Natural killer cell (primary cell): ENCODE measurements at regions not wholly inside any gene's neighbourhood (a gene's known extent, or its start where the extent isn't known, plus 50 kb on each side); places are given as distances from the start of the nearest gene placed in this dataset.

Experiments used
- ATAC-seq, 3 donors: fragments of 150-1000 bp in 2 of 3; fragments of 200-7000 bp in 1 of 3; cut with Tn5 transposase; 1 replicate in 1 of 3; 2 replicates in 2 of 3; pipeline ENCODE4 v1.10.0; 2021; ENCODE audit warnings: mild to moderate bottlenecking in 2 of 3, moderate library complexity in 2 of 3
- DNase-seq, 2 donors: peaks; one replicate each; pipeline versions ENCODE4 v3.0.0 to v3.0.0-alpha.2; 2013 to 2021; ENCODE audit warnings: mixed read lengths in 1 of 2
- H3K27ac ChIP-seq: one replicate; pipeline ENCODE4 v1.5.1; 2013; ENCODE audit warnings: mild to moderate bottlenecking, low read length
- H3K27me3 ChIP-seq: one replicate; pipeline ENCODE4 v1.6.1; 2013; ENCODE audit warnings: low read length; ENCODE audit not compliant: control insufficient read depth, insufficient read depth
- H3K36me3 ChIP-seq: one replicate; pipeline ENCODE4 v1.6.1; 2013; ENCODE audit warnings: low read length; ENCODE audit not compliant: control insufficient read depth, insufficient read depth
- H3K4me1 ChIP-seq: one replicate; pipeline ENCODE4 v1.6.1; 2013; ENCODE audit warnings: low read length; ENCODE audit not compliant: control insufficient read depth, insufficient read depth
- H3K4me3 ChIP-seq: one replicate; pipeline ENCODE4 v1.5.1; 2013; ENCODE audit warnings: low read length
- H3K9me3 ChIP-seq: one replicate; pipeline ENCODE4 v1.6.1; 2013; ENCODE audit warnings: low read length; ENCODE audit not compliant: control insufficient read depth, insufficient read depth
- H3K27ac Mint-ChIP-seq, 2 donors: one replicate each; pipeline ENCODE4 v1.8.0; 2022; ENCODE audit warnings: mild to moderate bottlenecking in 2 of 2, mixed read lengths in 2 of 2, moderate library complexity in 1 of 2
- H3K27me3 Mint-ChIP-seq, 2 donors: one replicate each; pipeline ENCODE4 v1.8.0; 2022; ENCODE audit warnings: low read depth in 2 of 2, mixed read lengths in 2 of 2
- H3K36me3 Mint-ChIP-seq: one replicate; pipeline ENCODE4 v1.8.0; 2022; ENCODE audit warnings: mixed read lengths
- H3K4me1 Mint-ChIP-seq, 2 donors: one replicate each; pipeline ENCODE4 v1.8.0; 2022; ENCODE audit warnings: mixed read lengths in 2 of 2
- H3K4me3 Mint-ChIP-seq: one replicate; pipeline ENCODE4 v1.8.0; 2022; ENCODE audit warnings: mild to moderate bottlenecking, moderate library complexity, mixed read lengths
- H3K9me3 Mint-ChIP-seq, 2 donors: one replicate each; pipeline ENCODE4 v1.8.0; 2022; ENCODE audit warnings: mixed read lengths in 2 of 2
- CTCF ChIP-seq: fragments of 200-600 bp; IDR thresholded peaks from one replicate; pipeline ENCODE4 v1.8.0; 2022; ENCODE audit warnings: antibody characterized with exemption
- WGBS: methylation state at CpG from one replicate; pipeline ENCODE4 v1.1.7; 2013; ENCODE audit warnings: missing lambda C conversion rate; ENCODE audit not compliant: insufficient coverage; 5-methylcytosine and 5-hydroxymethylcytosine counted together
- intact Hi-C: fragments of 100-400 bp; cut with micrococcal nuclease; formaldehyde crosslinking; loops from one replicate; pipeline ENCODE4 v1.14.2; 2022

DNA sequence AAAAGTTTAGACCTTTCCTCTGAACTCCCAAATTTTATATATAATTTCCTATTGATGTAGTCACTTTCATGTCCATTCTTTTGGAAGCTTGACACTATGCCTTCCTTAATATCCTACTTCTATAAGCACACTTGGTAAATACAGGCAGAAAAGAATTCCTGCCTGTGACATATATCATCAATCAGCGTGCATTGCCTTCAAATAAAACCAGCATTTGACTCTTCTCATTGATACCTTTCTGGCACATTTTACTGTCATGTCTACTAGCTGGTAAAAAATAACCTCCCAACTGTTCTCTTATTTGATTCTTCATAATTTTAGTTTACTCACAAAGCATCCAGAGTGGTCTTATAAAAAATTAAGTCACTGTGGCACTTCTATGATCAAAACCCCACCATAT is 693.5 kb downstream of the CBLN2 start:
- no peaks in the 10 kb centered on the region for H3K27me3 Mint-ChIP-seq
- peaks cover 9% of the 10 kb centered on the region for H3K36me3 Mint-ChIP-seq
- H3K27ac Mint-ChIP-seq: no peak overlapping the region
- no peak overlapping the region for H3K4me3 Mint-ChIP-seq
- H3K9me3 ChIP-seq: peaks cover 15% of the 10 kb centered on the region
- intact Hi-C loops: no loop called here
- no peak overlapping the region for H3K4me3 ChIP-seq
- H3K27ac ChIP-seq: no peak overlapping the region
- no peak for TF ChIP-seq CTCF
- no peak for ATAC-seq
- H3K4me1 ChIP-seq: no peaks in the 10 kb centered on the region
- H3K4me1 Mint-ChIP-seq: no peaks in the 10 kb centered on the region
- no peaks in the 10 kb centered on the region for H3K27me3 ChIP-seq
- DNase-seq: no peak
- 68% methylated on average over 1 of the region's 1 CpG for WGBS
- peaks cover 22 to 25% of the 10 kb centered on the region in 2 donors for H3K9me3 Mint-ChIP-seq
- no peaks in the 10 kb centered on the region for H3K36me3 ChIP-seq

- 86% methylated on average over 4 of the region's 4 CpGs for WGBS
- H3K27ac ChIP-seq: no peak overlapping the region
- no peak for DNase-seq
- H3K4me3 ChIP-seq: no peak overlapping the region
- H3K9me3 ChIP-seq: peaks cover 13% of the 10 kb centered on the region
- H3K36me3 ChIP-seq: no peaks in the 10 kb centered on the region
- peaks cover 19 to 22% of the 10 kb centered on the region in 2 donors for H3K9me3 Mint-ChIP-seq
- H3K4me3 Mint-ChIP-seq: no peak overlapping the region
- TF ChIP-seq CTCF: no peak
- no peak overlapping the region for H3K27ac Mint-ChIP-seq
- no peaks in the 10 kb centered on the region for H3K4me1 ChIP-seq
- H3K27me3 Mint-ChIP-seq: no peaks in the 10 kb centered on the region
- H3K27me3 ChIP-seq: no peaks in the 10 kb centered on the region
- intact Hi-C loops: no loop called here
- peaks cover 9% of the 10 kb centered on the region for H3K36me3 Mint-ChIP-seq
- no peaks in the 10 kb centered on the region for H3K4me1 Mint-ChIP-seq
- no peak for ATAC-seq
These were observed 694.7 kb downstream of the CBLN2 start for GRCh38 chr18:71849407-71849806.

- H3K9me3 Mint-ChIP-seq: peaks cover 19 to 23% of the 10 kb centered on the region in 2 donors
- H3K27me3 Mint-ChIP-seq: no peaks in the 10 kb centered on the region
- ATAC-seq (no peak), DNase-seq (no peak)
- TF ChIP-seq CTCF: no peak
- H3K36me3 Mint-ChIP-seq: peaks cover 8% of the 10 kb centered on the region
- 63% methylated on average over 2 of the region's 2 CpGs for WGBS
- no peak overlapping the region for H3K27ac Mint-ChIP-seq
- no peaks in the 10 kb centered on the region for H3K4me1 ChIP-seq
- no peak overlapping the region for H3K4me3 ChIP-seq
- intact Hi-C loops: no loop called here
- H3K4me1 Mint-ChIP-seq: no peaks in the 10 kb centered on the region
- H3K9me3 ChIP-seq: peaks cover 13% of the 10 kb centered on the region
- H3K27ac ChIP-seq: no peak overlapping the region
- no peaks in the 10 kb centered on the region for H3K36me3 ChIP-seq
- H3K27me3 ChIP-seq: no peaks in the 10 kb centered on the region
- no peak overlapping the region for H3K4me3 Mint-ChIP-seq
These were observed 697.4 kb downstream of the CBLN2 start for GRCh38 chr18:71846716-71847115.

- TF ChIP-seq CTCF: no peak
- H3K4me3 Mint-ChIP-seq: no peak overlapping the region
- DNase-seq: no peak
- no peaks in the 10 kb centered on the region for H3K27me3 ChIP-seq
- H3K9me3 ChIP-seq: peaks cover 17% of the 10 kb centered on the region
- H3K9me3 Mint-ChIP-seq: peaks cover 15 to 18% of the 10 kb centered on the region in 2 donors
- no peak overlapping the region for H3K27ac Mint-ChIP-seq
- no peak overlapping the region for H3K27ac ChIP-seq
- no peaks in the 10 kb centered on the region for H3K4me1 ChIP-seq
- intact Hi-C loops: no loop called here
- no peak for ATAC-seq
- H3K4me1 Mint-ChIP-seq: no peaks in the 10 kb centered on the region
- no peak overlapping the region for H3K4me3 ChIP-seq
- H3K27me3 Mint-ChIP-seq: no peaks in the 10 kb centered on the region
- WGBS: 62% methylated on average over 3 of the region's 5 CpGs
- H3K36me3 ChIP-seq: no peaks in the 10 kb centered on the region
- no peaks in the 10 kb centered on the region for H3K36me3 Mint-ChIP-seq
These were observed 699.3 kb downstream of the CBLN2 start for GRCh38 chr18:71844814-71845213.
